HEK293 (cell line): ENCODE measurements at regions not wholly inside any gene's neighbourhood (a gene's known extent, or its start where the extent isn't known, plus 50 kb on each side); places are given as distances from the start of the nearest gene placed in this dataset.

ENCODE experiments used
- CTCF ChIA-PET: fragments of 350-600 bp; formaldehyde crosslinking; extraction: SDS; loops from one replicate; lab custom pipeline; 2021; ENCODE audit warnings: antibody characterized with exemption; lab: Yijun Ruan, JAX
- POLR2A ChIA-PET: fragments of 300-600 bp; formaldehyde crosslinking; extraction: SDS; loops from one replicate; lab custom pipeline; 2020; ENCODE audit warnings: antibody characterized with exemption, inconsistent platforms; lab: Yijun Ruan, JAX
- H3K27ac ChIP-seq: fragments of 200-500 bp; sonication (Bioruptor generic); 2 replicates; pipeline ENCODE4 v1.5.1; 2014; ENCODE audit warnings: low read depth, low read length, control low read depth, inconsistent platforms; ENCODE audit errors: extremely low read depth
- H3K36me3 ChIP-seq, 2 experiments: fragments of 200-500 bp in 1 of 2; sonication (Bioruptor generic) in 1 of 2; 1 replicate in 1 of 2; 2 replicates in 1 of 2; pipeline ENCODE4 v1.5.1; 2014 to 2017; ENCODE audit warnings: inconsistent platforms in 2 of 2, low read length in 2 of 2; ENCODE audit not compliant: control insufficient read depth in 2 of 2, insufficient read depth in 1 of 2
- H3K4me1 ChIP-seq: fragments of 200-500 bp; sonication (Bioruptor generic); 2 replicates; pipeline ENCODE4 v1.5.1; 2014; ENCODE audit warnings: mild to moderate bottlenecking, low read length, inconsistent platforms; ENCODE audit not compliant: control insufficient read depth, insufficient read depth
- H3K4me3 ChIP-seq: 2 replicates; pipeline ENCODE4 v1.5.1; 2011; ENCODE audit warnings: low read depth, mild to moderate bottlenecking, control low read depth, low read length, moderate library complexity
- H3K9me3 ChIP-seq: fragments of 200-500 bp; sonication (Bioruptor generic); 2 replicates; pipeline ENCODE4 v1.5.1; 2014; ENCODE audit warnings: low read depth, low read length, inconsistent platforms; ENCODE audit not compliant: control insufficient read depth, insufficient read depth
- AEBP2 ChIP-seq: fragments of 450-650 bp; formaldehyde crosslinking; IDR thresholded peaks from 2 replicates; pipeline ENCODE4 v1.5.1; 2016; ENCODE audit warnings: missing biosample characterization, missing genetic modification characterization, borderline replicate concordance
- KLF8 ChIP-seq: fragments of 450-650 bp; formaldehyde crosslinking; IDR thresholded peaks from 2 replicates; pipeline ENCODE4 v1.5.1; 2016; ENCODE audit warnings: missing biosample characterization, missing genetic modification characterization
- MYNN ChIP-seq: fragments of 450-650 bp; formaldehyde crosslinking; IDR thresholded peaks from 2 replicates; pipeline ENCODE4 v1.5.1; 2016; ENCODE audit warnings: missing biosample characterization, missing genetic modification characterization, borderline replicate concordance
- OSR2 ChIP-seq: fragments of 450-650 bp; formaldehyde crosslinking; IDR thresholded peaks from 2 replicates; pipeline ENCODE4 v1.5.1; 2016; ENCODE audit warnings: missing biosample characterization, missing genetic modification characterization
- OVOL3 ChIP-seq: fragments of 450-650 bp; formaldehyde crosslinking; IDR thresholded peaks from 2 replicates; pipeline ENCODE4 v1.5.1; 2016; ENCODE audit warnings: missing biosample characterization, missing genetic modification characterization
- SCRT2 ChIP-seq: fragments of 450-650 bp; formaldehyde crosslinking; IDR thresholded peaks from 2 replicates; pipeline ENCODE4 v1.5.1; 2016; ENCODE audit warnings: missing biosample characterization, missing genetic modification characterization
- YY2 ChIP-seq: fragments of 450-650 bp; formaldehyde crosslinking; IDR thresholded peaks from 2 replicates; pipeline ENCODE4 v1.5.1; 2016; ENCODE audit warnings: missing biosample characterization, missing genetic modification characterization
- ZBTB10 ChIP-seq: fragments of 450-650 bp; formaldehyde crosslinking; IDR thresholded peaks from 2 replicates; pipeline ENCODE4 v1.5.1; 2016; ENCODE audit warnings: missing biosample characterization, missing genetic modification characterization
- ZBTB21 ChIP-seq: fragments of 450-650 bp; formaldehyde crosslinking; IDR thresholded peaks from 2 replicates; pipeline ENCODE4 v1.5.1; 2017; ENCODE audit warnings: missing biosample characterization, missing genetic modification characterization
- ZNF146 ChIP-seq: fragments of 450-650 bp; formaldehyde crosslinking; IDR thresholded peaks from 2 replicates; pipeline ENCODE4 v1.5.1; 2016; ENCODE audit warnings: missing biosample characterization, missing genetic modification characterization
- ZNF155 ChIP-seq: fragments of 450-650 bp; formaldehyde crosslinking; IDR thresholded peaks from 2 replicates; pipeline ENCODE4 v1.5.1; 2016; ENCODE audit warnings: missing biosample characterization, missing genetic modification characterization
- ZNF311 ChIP-seq: fragments of 450-650 bp; formaldehyde crosslinking; IDR thresholded peaks from 2 replicates; pipeline ENCODE4 v1.5.1; 2017; ENCODE audit warnings: missing biosample characterization, missing genetic modification characterization, borderline replicate concordance
- ZNF335 ChIP-seq: fragments of 450-650 bp; formaldehyde crosslinking; conservative IDR thresholded peaks from 2 replicates; pipeline ENCODE4 v1.5.1; 2016; ENCODE audit warnings: missing biosample characterization, missing genetic modification characterization
- ZNF391 ChIP-seq: fragments of 450-650 bp; formaldehyde crosslinking; IDR thresholded peaks from 2 replicates; pipeline ENCODE4 v1.5.1; 2016; ENCODE audit warnings: low read depth, missing biosample characterization, missing genetic modification characterization, borderline replicate concordance
- ZNF394 ChIP-seq: fragments of 450-650 bp; formaldehyde crosslinking; IDR thresholded peaks from 2 replicates; pipeline ENCODE4 v1.5.1; 2016; ENCODE audit warnings: missing biosample characterization, missing genetic modification characterization, mild to moderate bottlenecking, moderate library complexity, borderline replicate concordance
- ZNF449 ChIP-seq: fragments of 450-650 bp; formaldehyde crosslinking; IDR thresholded peaks from 2 replicates; pipeline ENCODE4 v1.5.1; 2017; ENCODE audit warnings: missing biosample characterization, mild to moderate bottlenecking, missing genetic modification characterization, moderate library complexity
- ZNF596 ChIP-seq: fragments of 450-650 bp; IDR thresholded peaks from 2 replicates; pipeline ENCODE4 v1.5.0; 2018; ENCODE audit warnings: missing biosample characterization, mild to moderate bottlenecking, missing genetic modification characterization, moderate library complexity
- ZNF664 ChIP-seq: fragments of 450-650 bp; formaldehyde crosslinking; IDR thresholded peaks from 2 replicates; pipeline ENCODE4 v1.5.1; 2016; ENCODE audit warnings: missing biosample characterization, missing genetic modification characterization
- ZNF692 ChIP-seq: fragments of 450-650 bp; formaldehyde crosslinking; IDR thresholded peaks from 2 replicates; pipeline ENCODE4 v1.5.1; 2016; ENCODE audit warnings: missing biosample characterization, missing genetic modification characterization
- ZNF830 ChIP-seq: fragments of 450-650 bp; IDR thresholded peaks from 2 replicates; pipeline ENCODE4 v1.5.0; 2018; ENCODE audit warnings: missing biosample characterization, missing genetic modification characterization, low read depth, mild to moderate bottlenecking, moderate library complexity

- no peak overlapping the region for H3K27ac ChIP-seq
- CTCF ChIA-PET, result no interaction called here
Observed at GRCh38 chr18:41396211-41396610, 558.8 kb upstream of the PIK3C3 start.

GRCh38 chr18:41395695-41396094 lies 559.3 kb upstream of the PIK3C3 start:
- Histone ChIP-seq H3K9me3 (no peaks in the 10 kb centered on the region), H3K4me3 (no peak overlapping the region), H3K36me3 (no peaks in the 10 kb centered on the region), H3K4me1 (peaks cover 3% of the 10 kb centered on the region; the same call in 1 of the 2 replicates), H3K27ac (no peak overlapping the region)
- CTCF ChIA-PET, result interaction anchor here (0.6 to 0.8 kb wide), 2 partner anchors 846 to 1244 kb away, joined by 3 to 5 read pairs; no protein-coding TSS in a partner anchor
- POLR2A ChIA-PET, result no interaction called here
- TF ChIP-seq AEBP2 (tag by site-specific recombination) (no peak), ZBTB21 (tag by site-specific recombination) (no peak), SCRT2 (tag by site-specific recombination) (no peak), ZNF311 (no peak), OVOL3 (no peak), MYNN (no peak), ZNF449 (tag by site-specific recombination) (no peak), ZNF830 (no peak), OSR2 (no peak), ZNF394 (tag by site-specific recombination) (no peak), ZNF692 (no peak), ZNF155 (tag by site-specific recombination) (no peak), ZBTB10 (tag by site-specific recombination) (no peak), ZNF664 (tag by site-specific recombination) (no peak), ZNF391 (no peak), ZNF146 (tag by site-specific recombination) (no peak), KLF8 (tag by site-specific recombination) (no peak), ZNF596 (no peak), ZNF335 (no peak)

More at GRCh38 chr18:41396211-41396610, 558.8 kb upstream of the PIK3C3 start:
- no peak overlapping the region for H3K4me3 ChIP-seq
- peaks cover 3% of the 10 kb centered on the region; the same call in 1 of the 2 replicates for H3K4me1 ChIP-seq
- no peaks in the 10 kb centered on the region for H3K36me3 ChIP-seq
- no peaks in the 10 kb centered on the region for H3K9me3 ChIP-seq
- POLR2A ChIA-PET, result no interaction called here
- no peak for TF ChIP-seq YY2 (tag by site-specific recombination)
